ENCODE measurements at regions not wholly inside any gene's neighbourhood (a gene's known extent, or its start where the extent isn't known, plus 50 kb on each side); places are given as distances from the start of the nearest gene placed in this dataset.
"Not testable (repeated sequence)": the region's sequence is repeated elsewhere in the genome, so short reads cannot be mapped to it uniquely, and the experiment has no call there.

DNA sequence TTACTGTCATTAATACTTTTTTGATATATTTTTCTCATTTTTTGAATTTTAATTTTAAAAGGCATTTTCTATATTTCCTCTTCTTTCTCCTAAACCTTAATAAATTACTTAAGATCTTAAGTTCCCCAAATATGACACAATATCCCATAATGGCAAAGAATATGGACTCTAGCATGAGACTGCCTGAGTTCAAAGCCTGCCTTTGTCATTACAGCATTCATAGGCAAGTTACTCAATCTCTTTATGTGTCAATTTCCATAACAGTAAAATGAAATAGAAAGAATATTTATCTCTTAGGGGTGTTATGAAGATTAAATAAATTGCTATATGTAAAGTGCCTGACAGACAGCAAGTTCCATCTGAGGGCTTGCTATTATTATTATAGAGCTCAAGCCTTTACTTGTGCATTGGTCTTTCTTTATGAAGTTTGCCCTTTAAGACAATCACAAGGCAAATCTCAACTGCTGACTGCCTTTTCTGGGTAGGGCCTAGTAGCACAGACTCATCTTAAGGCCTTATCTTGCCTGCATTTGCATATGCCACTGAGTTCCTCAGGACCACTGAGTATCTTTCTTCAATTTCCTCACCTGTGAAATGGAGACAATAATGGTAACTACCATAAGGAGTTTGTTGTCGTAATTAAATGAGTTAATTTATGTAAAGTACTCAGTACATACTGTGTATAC lies 231.0 kb downstream of the NRIP1 start:
- in situ Hi-C loops (cut with HindIII; ENCODE audit: low pct_unique_long_range_greater_than_20kb, low sequenced_read_pairs) = no loop called here
- no peak for TF ChIP-seq JUND (IDR thresholded peaks at IDR 0.05; ENCODE audit: low read depth)
- no peak for DNase-seq (ENCODE audit: low read depth in 1 of 2, low spot score in 1 of 2)

DNA sequence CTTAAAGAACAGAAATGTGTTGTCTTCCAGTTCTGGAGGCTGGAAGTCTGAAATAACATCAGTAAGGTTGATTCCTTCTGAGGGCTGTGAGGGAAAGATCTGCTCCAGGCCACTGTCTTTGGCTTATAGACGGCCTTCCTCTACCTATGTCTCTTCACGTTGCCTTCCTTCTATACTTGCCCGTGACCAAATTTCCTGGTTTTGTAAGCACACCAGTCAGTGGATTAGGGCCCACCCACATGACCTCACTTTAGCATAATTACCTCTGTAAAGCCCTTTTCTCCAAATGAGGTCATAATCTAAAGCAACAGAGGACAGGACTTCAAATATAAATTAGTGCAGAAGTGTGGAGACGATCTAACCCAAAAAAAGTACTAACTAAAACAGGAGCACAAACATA lies 231.6 kb downstream of the NRIP1 start:
- TF ChIP-seq JUND (IDR thresholded peaks at IDR 0.05; ENCODE audit: low read depth) = no peak
- DNase-seq (ENCODE audit: low read depth in 1 of 2, low spot score in 1 of 2) = no peak
- in situ Hi-C loops (cut with HindIII; ENCODE audit: low pct_unique_long_range_greater_than_20kb, low sequenced_read_pairs) = no loop called here

DNA sequence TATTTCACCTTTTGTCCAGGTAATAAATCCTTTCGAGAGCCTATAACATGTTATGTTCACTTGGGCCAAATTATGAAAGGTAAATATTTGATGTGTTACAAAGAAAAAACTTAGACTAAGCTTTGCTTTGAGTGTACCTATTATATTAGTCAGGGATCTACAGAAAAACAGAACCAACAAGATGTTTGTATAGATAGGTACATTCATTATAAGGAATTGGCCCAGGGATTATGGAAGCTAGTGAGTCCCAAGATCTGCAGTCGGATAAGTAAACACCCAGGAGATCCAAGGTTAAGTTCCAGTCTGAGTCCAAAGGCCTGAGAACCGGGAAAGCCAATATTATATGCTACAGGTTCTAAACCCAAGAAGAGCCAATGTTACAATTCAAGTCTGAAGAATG lies 234.5 kb downstream of the NRIP1 start:
- in situ Hi-C loops (cut with HindIII; ENCODE audit: low pct_unique_long_range_greater_than_20kb, low sequenced_read_pairs) = no loop called here
- TF ChIP-seq JUND (IDR thresholded peaks at IDR 0.05; ENCODE audit: low read depth) = no peak

DNA sequence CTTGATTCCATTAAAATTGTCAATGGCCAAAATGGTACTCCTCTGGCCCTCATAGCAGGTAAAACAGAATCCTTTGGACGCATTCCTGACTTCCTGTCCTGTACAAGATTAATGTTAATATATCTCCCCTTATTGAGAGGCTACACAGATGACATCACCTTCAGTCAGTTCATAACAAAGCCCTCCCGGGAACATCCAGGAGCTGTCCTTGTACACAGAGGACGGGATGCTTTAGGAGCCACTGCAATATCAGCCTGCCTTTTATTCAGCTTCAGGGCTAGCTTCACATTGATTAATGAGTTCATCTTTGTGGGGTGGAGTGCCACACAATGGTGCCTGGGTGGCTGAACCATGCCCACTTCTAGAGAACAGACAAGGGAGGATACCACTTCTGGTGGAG lies 235.1 kb downstream of the NRIP1 start:
- TF ChIP-seq JUND (IDR thresholded peaks at IDR 0.05; ENCODE audit: low read depth) = no peak
- in situ Hi-C loops (cut with HindIII; ENCODE audit: low pct_unique_long_range_greater_than_20kb, low sequenced_read_pairs) = no loop called here
- no peak for DNase-seq (ENCODE audit: low read depth in 1 of 2, low spot score in 1 of 2)

More for the DNA sequence above, 234.5 kb downstream of the NRIP1 start:
- DNase-seq (ENCODE audit: low read depth in 1 of 2, low spot score in 1 of 2) = peak in 1 of 2 experiments; percentile 42

- in situ Hi-C loops (cut with HindIII; ENCODE audit: low pct_unique_long_range_greater_than_20kb, low sequenced_read_pairs) = no loop called here
- DNase-seq (ENCODE audit: low read depth in 1 of 2, low spot score in 1 of 2) = no peak
- TF ChIP-seq JUND (IDR thresholded peaks at IDR 0.05; ENCODE audit: low read depth) = no peak
Measured at GRCh38 chr21:14827468-14827867, 237.3 kb downstream of the NRIP1 start.

DNA sequence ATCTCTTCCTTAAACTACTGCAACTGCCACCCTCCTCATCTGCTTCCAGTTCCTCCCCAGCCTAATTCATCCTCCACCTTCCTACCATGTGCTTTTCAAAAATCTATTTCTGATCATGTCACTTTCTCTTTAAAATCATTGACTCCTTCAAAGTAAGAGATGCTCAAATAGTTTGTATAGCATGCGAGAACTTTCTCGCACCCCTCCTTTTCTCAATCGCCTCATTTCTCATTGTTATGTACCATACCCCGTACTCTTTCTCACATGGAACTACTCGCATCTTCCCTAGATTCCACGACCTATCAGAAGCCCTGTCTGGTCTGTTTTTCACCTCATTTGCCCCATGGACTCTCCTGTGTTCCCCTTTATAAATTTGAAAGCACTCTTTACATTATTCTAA lies 238.2 kb downstream of the NRIP1 start:
- in situ Hi-C loops (cut with HindIII; ENCODE audit: low pct_unique_long_range_greater_than_20kb, low sequenced_read_pairs) = no loop called here
- no peak for TF ChIP-seq JUND (IDR thresholded peaks at IDR 0.05; ENCODE audit: low read depth)
- no peak for DNase-seq (ENCODE audit: low read depth in 1 of 2, low spot score in 1 of 2)

DNA sequence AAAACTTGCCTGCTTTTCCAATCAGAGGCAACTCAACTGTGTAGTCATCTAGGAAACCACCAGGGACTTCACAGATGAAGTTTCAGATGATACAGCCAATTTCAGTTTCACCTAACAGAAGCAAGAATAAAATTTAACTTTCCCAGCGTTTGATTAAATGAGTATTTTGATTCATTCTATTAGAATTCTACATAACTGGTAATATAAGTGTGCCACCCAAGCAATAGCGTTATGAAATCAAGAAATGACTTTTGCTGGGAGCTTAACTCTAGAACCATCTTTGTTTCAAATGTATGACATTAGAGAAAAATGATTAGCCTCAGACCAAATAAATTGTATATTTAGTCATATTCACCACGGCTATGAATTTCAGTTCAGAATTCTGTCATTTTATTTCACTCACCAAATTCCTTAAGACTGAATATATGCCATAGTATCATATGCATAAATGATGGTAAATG lies 239.3 kb downstream of the NRIP1 start:
- in situ Hi-C loops (cut with HindIII; ENCODE audit: low pct_unique_long_range_greater_than_20kb, low sequenced_read_pairs) = no loop called here
- no peak for TF ChIP-seq JUND (IDR thresholded peaks at IDR 0.05; ENCODE audit: low read depth)
- no peak for DNase-seq (ENCODE audit: low read depth in 1 of 2, low spot score in 1 of 2)

- DNase-seq (ENCODE audit: low read depth in 1 of 2, low spot score in 1 of 2) = no peak
- no peak for TF ChIP-seq JUND (IDR thresholded peaks at IDR 0.05; ENCODE audit: low read depth)
- in situ Hi-C loops (cut with HindIII; ENCODE audit: low pct_unique_long_range_greater_than_20kb, low sequenced_read_pairs) = no loop called here
Measured at GRCh38 chr21:14824126-14824525, 240.7 kb downstream of the NRIP1 start.

DNA sequence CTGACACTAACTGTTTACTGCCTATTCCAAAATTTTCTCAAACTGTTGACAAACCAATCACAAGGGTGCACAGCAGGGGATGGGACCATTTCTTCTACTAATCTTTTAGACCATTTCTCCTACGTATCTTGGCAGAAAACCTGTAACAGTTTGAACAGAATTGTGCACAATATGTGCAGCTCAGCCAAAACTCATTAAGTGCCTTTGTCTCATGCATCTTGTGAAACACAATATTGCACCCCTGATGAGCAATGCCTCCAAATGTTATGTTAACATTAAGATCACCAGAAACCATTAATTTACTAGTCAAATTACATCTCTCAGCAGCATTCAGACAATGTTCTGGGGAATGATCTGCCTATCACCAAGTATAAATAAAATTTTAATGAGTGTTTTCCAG lies 247.5 kb downstream of the NRIP1 start:
- DNase-seq (ENCODE audit: low read depth in 1 of 2, low spot score in 1 of 2) = no peak
- in situ Hi-C loops (cut with HindIII; ENCODE audit: low pct_unique_long_range_greater_than_20kb, low sequenced_read_pairs) = no loop called here
- TF ChIP-seq JUND (IDR thresholded peaks at IDR 0.05; ENCODE audit: low read depth) = no peak

DNA sequence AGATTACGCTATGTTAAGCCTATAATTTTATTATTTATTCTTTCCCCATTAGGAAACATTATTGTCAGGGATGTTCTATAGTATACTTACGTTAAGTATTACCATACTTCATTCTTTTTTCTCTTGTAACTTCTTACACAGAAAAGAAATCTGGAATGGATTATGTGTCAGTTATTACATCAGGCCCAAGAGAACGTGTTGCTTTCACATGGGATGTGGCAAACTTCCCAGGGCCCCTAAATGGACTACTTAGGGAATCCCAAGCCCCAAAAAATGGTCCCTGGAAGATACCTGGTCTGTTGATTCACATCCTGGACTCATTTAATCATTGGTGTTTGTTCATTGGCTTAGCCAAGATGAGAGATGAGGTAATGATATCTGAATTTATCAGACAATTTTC lies 249.8 kb downstream of the NRIP1 start:
- in situ Hi-C loops (cut with HindIII; ENCODE audit: low pct_unique_long_range_greater_than_20kb, low sequenced_read_pairs) = no loop called here
- TF ChIP-seq JUND (IDR thresholded peaks at IDR 0.05; ENCODE audit: low read depth) = no peak
- no peak for DNase-seq (ENCODE audit: low read depth in 1 of 2, low spot score in 1 of 2)

DNA sequence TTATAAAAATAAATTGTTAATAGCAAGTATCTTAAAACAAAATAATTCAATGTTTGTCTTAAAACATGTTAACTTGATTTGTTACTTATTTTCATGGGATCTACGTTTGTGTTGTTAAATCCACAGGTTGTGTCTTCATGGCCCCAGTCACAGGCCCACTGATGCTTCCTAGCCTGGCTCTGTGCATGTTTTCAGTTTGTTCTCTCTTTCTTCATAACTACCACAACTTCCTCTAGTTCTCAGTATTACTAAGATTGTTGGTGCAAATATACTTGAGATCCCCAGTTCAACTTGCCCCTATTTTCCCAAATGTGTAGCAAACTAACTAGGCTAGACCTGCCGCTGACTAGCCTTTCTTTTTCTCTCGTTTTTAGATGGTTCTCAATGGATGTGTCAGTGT lies 250.5 kb downstream of the NRIP1 start:
- no peak for DNase-seq (ENCODE audit: low read depth in 1 of 2, low spot score in 1 of 2)
- in situ Hi-C loops (cut with HindIII; ENCODE audit: low pct_unique_long_range_greater_than_20kb, low sequenced_read_pairs) = no loop called here
- no peak for TF ChIP-seq JUND (IDR thresholded peaks at IDR 0.05; ENCODE audit: low read depth)

DNA sequence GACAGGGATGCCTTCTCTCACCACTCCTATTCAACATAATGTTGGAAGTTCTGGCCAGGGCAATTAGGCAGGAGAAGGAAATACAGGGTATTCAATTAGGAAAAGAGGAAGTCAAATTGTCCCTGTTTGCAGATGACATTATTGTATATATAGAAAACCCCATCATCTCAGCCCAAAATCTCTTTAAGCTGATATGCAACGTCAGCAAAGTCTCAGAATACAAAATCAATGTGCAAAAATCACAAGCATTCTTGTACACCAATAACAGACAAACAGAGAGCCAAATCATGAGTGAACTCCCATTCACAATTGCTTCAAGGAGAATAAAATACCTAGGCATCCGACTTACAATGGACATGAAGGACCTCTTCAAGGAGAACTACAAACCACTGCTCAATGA lies 258.1 kb upstream of the SAMSN1 start:
- DNase-seq (ENCODE audit: low read depth in 1 of 2, low spot score in 1 of 2); in situ Hi-C loops (cut with HindIII; ENCODE audit: low pct_unique_long_range_greater_than_20kb, low sequenced_read_pairs): not testable (repeated sequence)

GRCh38 chr21:14797543-14797942 lies 251.4 kb upstream of the SAMSN1 start:
- DNase-seq (ENCODE audit: low read depth in 1 of 2, low spot score in 1 of 2) = no peak
- in situ Hi-C loops (cut with HindIII; ENCODE audit: low pct_unique_long_range_greater_than_20kb, low sequenced_read_pairs) = no loop called here
- no peak for TF ChIP-seq JUND (IDR thresholded peaks at IDR 0.05; ENCODE audit: low read depth)

DNA sequence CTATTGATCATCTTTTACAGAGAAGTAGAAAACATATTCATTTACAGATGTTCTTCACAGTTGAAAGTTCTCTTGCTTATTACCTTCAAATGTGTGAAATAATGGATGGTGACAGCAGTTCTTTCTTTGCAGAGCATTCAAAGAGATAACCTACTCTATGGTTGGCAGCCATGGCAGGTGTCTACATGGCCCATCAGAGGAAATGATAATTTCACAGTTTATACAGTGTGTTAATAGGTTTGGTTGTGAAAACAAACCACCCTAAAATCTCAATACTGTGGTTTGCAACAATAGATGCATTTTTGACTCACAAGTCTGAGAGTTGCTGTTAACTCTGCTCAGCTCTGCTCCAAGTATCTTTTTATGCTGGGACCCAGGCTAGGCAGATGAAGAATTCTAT lies 241.2 kb upstream of the SAMSN1 start:
- in situ Hi-C loops (cut with HindIII; ENCODE audit: low pct_unique_long_range_greater_than_20kb, low sequenced_read_pairs) = no loop called here
- TF ChIP-seq JUND (IDR thresholded peaks at IDR 0.05; ENCODE audit: low read depth) = no peak
- no peak for DNase-seq (ENCODE audit: low read depth in 1 of 2, low spot score in 1 of 2)
